GM12875 (cell line): ENCODE measurements at regions not wholly inside any gene's neighbourhood (a gene's known extent, or its start where the extent isn't known, plus 50 kb on each side); places are given as distances from the start of the nearest gene placed in this dataset.

Experiments used
- H3K4me3 ChIP-seq: one replicate; pipeline ENCODE4 v1.5.1; 2011; ENCODE audit warnings: low read depth, low read length, control low read depth
- CTCF ChIP-seq: IDR thresholded peaks from 2 replicates; pipeline ENCODE4 v1.5.1; 2011; ENCODE audit warnings: low read depth, mild to moderate bottlenecking, control low read depth, inconsistent platforms, low read length, moderate library complexity, borderline replicate concordance; ENCODE audit not compliant: insufficient read depth

GRCh38 chr4:187798385-187798784 is 197.2 kb upstream of the ZFP42 start:
- H3K4me3 ChIP-seq: no peak overlapping the region
- TF ChIP-seq CTCF: no peak

GRCh38 chr4:187799735-187800134 is 195.8 kb upstream of the ZFP42 start:
- TF ChIP-seq CTCF: no peak
- no peak overlapping the region for H3K4me3 ChIP-seq

DNA sequence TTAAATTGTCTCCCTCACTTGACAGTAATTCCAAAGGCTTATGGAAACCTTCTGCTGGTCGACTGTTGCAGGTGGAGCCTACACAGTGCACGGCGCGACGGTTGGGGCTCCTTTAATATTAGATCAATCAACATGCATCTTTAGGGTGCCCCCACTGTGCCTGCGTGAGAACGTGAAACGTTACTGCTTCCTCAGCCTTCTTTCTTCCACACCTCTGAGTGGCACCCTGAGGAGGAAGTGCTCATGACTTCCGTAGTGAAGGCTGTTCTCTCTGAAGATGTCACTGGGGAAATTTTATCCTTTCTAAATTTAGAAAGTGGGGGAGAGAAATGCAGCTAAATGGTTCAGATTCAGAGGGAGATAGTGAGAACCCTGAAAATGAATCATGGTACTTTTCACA is 184.0 kb upstream of the ZFP42 start:
- H3K4me3 ChIP-seq: no peak overlapping the region
- no peak for TF ChIP-seq CTCF

DNA sequence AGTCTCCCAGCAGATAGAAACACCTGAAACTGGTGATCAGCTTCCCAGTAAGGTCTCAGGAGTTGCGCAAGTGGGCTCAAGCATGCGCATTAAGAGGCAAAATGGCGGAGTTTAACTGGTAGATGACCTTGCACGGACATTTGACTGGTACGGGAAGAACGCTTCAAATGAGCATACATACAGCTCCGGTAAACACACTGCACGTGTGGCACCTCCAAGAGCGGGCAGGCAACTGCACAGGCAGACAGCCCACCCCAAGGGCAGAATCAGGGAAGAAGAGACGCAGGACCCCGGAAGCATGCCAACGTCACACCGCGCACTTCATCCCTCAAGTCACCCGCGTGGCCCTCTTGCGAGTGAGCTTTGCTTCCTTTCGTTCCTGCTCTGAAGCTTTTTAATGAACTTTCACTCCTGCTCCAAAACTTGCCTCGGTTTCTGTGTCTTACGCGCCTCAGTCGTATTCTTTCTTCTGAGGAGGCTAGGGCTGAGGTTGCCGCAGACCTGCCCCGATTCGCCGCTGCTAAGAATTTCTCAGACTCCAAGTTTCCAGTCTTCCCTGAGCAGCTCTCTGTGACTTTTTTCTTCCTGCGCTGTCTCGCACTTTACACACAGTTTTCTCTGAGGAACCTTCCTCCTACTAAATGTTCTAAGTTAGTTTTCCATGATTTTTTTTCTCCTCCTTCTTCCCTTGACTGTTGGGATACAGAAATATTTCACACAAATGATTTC is 180.7 kb upstream of the ZFP42 start:
- no peak overlapping the region for H3K4me3 ChIP-seq
- TF ChIP-seq CTCF: no peak

GRCh38 chr4:187826725-187827124 is 168.8 kb upstream of the ZFP42 start:
- TF ChIP-seq CTCF: no peak

DNA sequence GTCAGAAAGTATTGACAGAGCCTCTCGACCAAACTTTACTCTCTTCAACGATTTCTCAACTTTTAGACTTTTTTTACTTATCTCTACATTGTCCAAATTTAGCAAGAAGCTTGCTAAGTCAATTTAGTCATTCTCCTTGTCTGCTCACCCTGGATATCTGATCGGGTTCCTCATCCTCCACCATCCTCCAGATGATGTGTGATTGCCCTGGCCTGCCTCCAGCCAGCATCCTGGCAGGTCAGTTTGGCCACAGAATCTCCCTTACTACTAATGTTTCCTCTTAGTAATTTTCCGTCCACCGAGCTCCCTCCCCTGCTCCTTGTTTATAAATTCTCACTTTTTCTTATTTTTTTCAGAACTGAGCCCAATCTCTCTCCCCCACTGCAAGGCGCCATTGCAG is 167.9 kb upstream of the ZFP42 start:
- no peak overlapping the region for H3K4me3 ChIP-seq
- TF ChIP-seq CTCF: no peak

More at GRCh38 chr4:187826725-187827124, 168.8 kb upstream of the ZFP42 start:
- H3K4me3 ChIP-seq: no peak overlapping the region

DNA sequence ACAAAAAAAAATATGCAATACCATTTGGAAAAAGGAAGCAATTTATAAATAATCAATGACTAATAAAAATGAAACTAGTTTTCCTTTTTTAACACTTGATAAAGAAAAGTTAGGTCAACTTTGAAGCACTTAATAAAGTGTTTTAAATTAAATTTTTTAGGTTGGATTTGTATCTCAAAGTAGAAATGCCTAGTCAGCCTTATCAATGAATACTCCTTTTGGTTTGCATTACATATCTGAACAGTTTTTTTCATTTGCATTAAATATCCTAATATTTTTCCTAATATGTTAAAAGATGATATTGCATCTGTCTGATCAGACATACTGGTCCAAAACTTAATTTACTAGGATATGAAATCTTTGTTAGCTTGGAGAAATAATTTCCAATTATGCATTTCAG is 155.8 kb upstream of the ZFP42 start:
- H3K4me3 ChIP-seq: no peak overlapping the region
- TF ChIP-seq CTCF: no peak
